ENCODE measurements at regions not wholly inside any gene's neighbourhood (a gene's known extent, or its start where the extent isn't known, plus 50 kb on each side); places are given as distances from the start of the nearest gene placed in this dataset.

DNA sequence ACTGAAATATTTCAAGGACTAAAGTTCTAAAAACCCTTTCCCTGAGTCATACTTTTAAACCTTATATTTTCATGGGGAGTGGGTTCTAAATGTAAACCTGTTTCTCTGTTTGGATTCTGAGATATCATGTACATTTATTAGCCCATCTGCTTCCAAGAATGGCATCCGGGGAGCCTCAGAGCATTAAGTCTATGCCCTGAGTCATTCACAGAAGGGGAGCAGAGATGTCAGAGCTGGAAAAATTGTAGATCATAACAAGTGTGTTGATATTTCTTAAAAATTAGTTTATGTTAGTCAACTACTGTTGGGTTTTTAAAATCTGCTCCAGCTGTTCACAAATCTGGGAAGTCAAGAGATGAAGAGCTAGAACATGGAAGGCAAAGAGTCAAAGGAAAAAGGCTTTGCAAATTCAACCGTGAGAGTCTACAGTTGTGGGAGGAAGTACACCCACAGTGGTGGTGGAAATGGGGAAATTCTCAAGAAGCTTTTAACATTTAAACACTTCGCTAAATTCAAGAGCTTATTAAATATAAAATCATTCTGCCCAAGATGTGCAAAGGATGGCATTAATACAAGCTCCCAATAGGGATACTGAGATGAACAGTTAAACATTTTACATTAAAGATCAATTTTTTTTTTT lies 70.5 kb upstream of the FLRT2 start:
- TF ChIP-seq, protein P1, sequence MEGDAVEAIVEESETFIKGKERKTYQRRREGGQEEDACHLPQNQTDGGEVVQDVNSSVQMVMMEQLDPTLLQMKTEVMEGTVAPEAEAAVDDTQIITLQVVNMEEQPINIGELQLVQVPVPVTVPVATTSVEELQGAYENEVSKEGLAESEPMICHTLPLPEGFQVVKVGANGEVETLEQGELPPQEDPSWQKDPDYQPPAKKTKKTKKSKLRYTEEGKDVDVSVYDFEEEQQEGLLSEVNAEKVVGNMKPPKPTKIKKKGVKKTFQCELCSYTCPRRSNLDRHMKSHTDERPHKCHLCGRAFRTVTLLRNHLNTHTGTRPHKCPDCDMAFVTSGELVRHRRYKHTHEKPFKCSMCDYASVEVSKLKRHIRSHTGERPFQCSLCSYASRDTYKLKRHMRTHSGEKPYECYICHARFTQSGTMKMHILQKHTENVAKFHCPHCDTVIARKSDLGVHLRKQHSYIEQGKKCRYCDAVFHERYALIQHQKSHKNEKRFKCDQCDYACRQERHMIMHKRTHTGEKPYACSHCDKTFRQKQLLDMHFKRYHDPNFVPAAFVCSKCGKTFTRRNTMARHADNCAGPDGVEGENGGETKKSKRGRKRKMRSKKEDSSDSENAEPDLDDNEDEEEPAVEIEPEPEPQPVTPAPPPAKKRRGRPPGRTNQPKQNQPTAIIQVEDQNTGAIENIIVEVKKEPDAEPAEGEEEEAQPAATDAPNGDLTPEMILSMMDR (IDR thresholded peaks at IDR 0.05) = no peak
- TF ChIP-seq EP300 (IDR thresholded peaks at IDR 0.05; ENCODE audit: low read depth) = no peak
- no peak for TF ChIP-seq POLR2AphosphoS5 (IDR thresholded peaks at IDR 0.05)

All from transverse colon (tissue), 4 donors.